MM.1S (cell line): ENCODE measurements at regions not wholly inside any gene's neighbourhood (a gene's known extent, or its start where the extent isn't known, plus 50 kb on each side); places are given as distances from the start of the nearest gene placed in this dataset.

Experiments used
- DNase-seq: peaks from one replicate; pipeline ENCODE4 v3.0.0-alpha.2; 2015
- H2AFZ ChIP-seq: fragments of 300-600 bp; sonication (generic); 2 replicates; pipeline ENCODE4 v1.6.0; 2016; ENCODE audit warnings: antibody characterized with exemption, low read length
- H3F3A ChIP-seq: fragments of 300-600 bp; sonication (generic); 2 replicates; pipeline ENCODE4 v1.6.1; 2016; ENCODE audit warnings: mild to moderate bottlenecking, antibody characterized with exemption, low read length, moderate library complexity, mixed read lengths; ENCODE audit not compliant: insufficient read depth
- H3K27ac ChIP-seq: fragments of 300-600 bp; sonication (generic); 2 replicates; pipeline ENCODE4 v1.5.1; 2016; ENCODE audit warnings: mild to moderate bottlenecking, low read length
- H3K27me3 ChIP-seq: fragments of 300-600 bp; sonication (generic); replicated peaks from 2 replicates; pipeline ENCODE4 v1.6.0; 2016; ENCODE audit warnings: low read length; ENCODE audit not compliant: insufficient read depth
- H3K36me3 ChIP-seq: fragments of 300-600 bp; sonication (generic); replicated peaks from 2 replicates; pipeline ENCODE4 v1.6.1; 2016; ENCODE audit warnings: mild to moderate bottlenecking, low read length, mixed read lengths; ENCODE audit not compliant: insufficient read depth
- H3K4me1 ChIP-seq: fragments of 300-600 bp; sonication (generic); 2 replicates; pipeline ENCODE4 v1.6.1; 2016; ENCODE audit warnings: low read length, mixed read lengths
- H3K4me2 ChIP-seq: fragments of 300-600 bp; sonication (generic); 2 replicates; pipeline ENCODE4 v1.6.0; 2016; ENCODE audit warnings: low read depth, low read length
- H3K4me3 ChIP-seq: fragments of 300-600 bp; sonication (generic); 2 replicates; pipeline ENCODE4 v1.5.1; 2016; ENCODE audit warnings: low read length, mixed read lengths
- H3K79me2 ChIP-seq: fragments of 300-600 bp; sonication (generic); 2 replicates; pipeline ENCODE4 v1.6.1; 2016; ENCODE audit warnings: mixed run types, low read length, mixed read lengths
- H3K9ac ChIP-seq: fragments of 300-600 bp; sonication (generic); 2 replicates; pipeline ENCODE4 v1.6.1; 2016; ENCODE audit warnings: low read length, mixed read lengths
- H3K9me2 ChIP-seq: fragments of 300-600 bp; sonication (generic); replicated peaks from 2 replicates; pipeline ENCODE4 v1.6.1; 2016; ENCODE audit warnings: mild to moderate bottlenecking, low read length, mixed read lengths; ENCODE audit not compliant: insufficient read depth
- H3K9me3 ChIP-seq: fragments of 300-600 bp; sonication (generic); replicated peaks from 2 replicates; pipeline ENCODE4 v1.6.1; 2016; ENCODE audit warnings: mild to moderate bottlenecking, low read length, mixed read lengths; ENCODE audit not compliant: insufficient read depth
- H4K20me1 ChIP-seq: fragments of 300-600 bp; sonication (generic); 2 replicates; pipeline ENCODE4 v1.6.1; 2016; ENCODE audit warnings: mild to moderate bottlenecking, low read length, moderate library complexity, mixed read lengths; ENCODE audit not compliant: insufficient read depth
- CTCF ChIP-seq: fragments of 300-600 bp; sonication (generic); IDR thresholded peaks from 2 replicates; pipeline ENCODE4 v1.5.1; 2016; ENCODE audit warnings: antibody characterized with exemption, low read length, mixed read lengths
- EZH2 ChIP-seq: fragments of 300-600 bp; sonication (generic); optimal IDR thresholded peaks from 2 replicates; pipeline ENCODE3; 2017; ENCODE audit warnings: low read depth, mild to moderate bottlenecking, antibody characterized with exemption, low read length, mixed read lengths
- EZH2phosphoT487 ChIP-seq: fragments of 300-600 bp; sonication (generic); IDR thresholded peaks from 2 replicates; pipeline ENCODE4 v1.6.1; 2018; ENCODE audit warnings: antibody characterized with exemption, low read length

- no peak for DNase-seq
- no peaks in the 10 kb centered on the region for H3K4me1 ChIP-seq
- peaks cover 4% of the 10 kb centered on the region; the same call in 1 of the 2 replicates for H3K27me3 ChIP-seq
- H3K36me3 ChIP-seq, result no peaks in the 10 kb centered on the region
- no peak overlapping the region for H3K27ac ChIP-seq
- H3K9ac ChIP-seq, result no peak overlapping the region
- no peaks in the 10 kb centered on the region for H3K79me2 ChIP-seq
- no peak overlapping the region for H3K4me3 ChIP-seq
- no peak overlapping the region for H3K4me2 ChIP-seq
- no peaks in the 10 kb centered on the region for H3K9me2 ChIP-seq
- H3F3A ChIP-seq, result no peaks in the 10 kb centered on the region
- H2AFZ ChIP-seq, result no peak overlapping the region
- H4K20me1 ChIP-seq, result no peaks in the 10 kb centered on the region
- no peaks in the 10 kb centered on the region for H3K9me3 ChIP-seq
- TF ChIP-seq EZH2, result no peak
- no peak for TF ChIP-seq EZH2phosphoT487
- no peak for TF ChIP-seq CTCF
Observed at GRCh38 chr11:62069374-62069773, 54.4 kb upstream of the INCENP start.

- Histone ChIP-seq H3K4me3 (no peak overlapping the region), H3K4me1 (no peaks in the 10 kb centered on the region), H3K27me3 (peaks cover 4% of the 10 kb centered on the region; the same call in 1 of the 2 replicates), H3F3A (no peaks in the 10 kb centered on the region), H3K9me3 (no peaks in the 10 kb centered on the region), H3K36me3 (no peaks in the 10 kb centered on the region), H3K27ac (no peak overlapping the region), H3K9ac (no peak overlapping the region), H3K79me2 (no peaks in the 10 kb centered on the region), H3K4me2 (no peak overlapping the region), H2AFZ (no peak overlapping the region), H4K20me1 (no peaks in the 10 kb centered on the region), H3K9me2 (no peaks in the 10 kb centered on the region)
- no peak for DNase-seq
- TF ChIP-seq EZH2, result no peak
- no peak for TF ChIP-seq EZH2phosphoT487
- no peak for TF ChIP-seq CTCF
Observed at GRCh38 chr11:62068730-62069129, 55.1 kb upstream of the INCENP start.

- Histone ChIP-seq H3K4me2 (no peak overlapping the region), H3K79me2 (no peaks in the 10 kb centered on the region), H3K27me3 (peaks cover 4% of the 10 kb centered on the region; the same call in 1 of the 2 replicates), H4K20me1 (no peaks in the 10 kb centered on the region), H2AFZ (no peak overlapping the region), H3K9me3 (no peaks in the 10 kb centered on the region), H3K9me2 (no peaks in the 10 kb centered on the region), H3K4me1 (no peaks in the 10 kb centered on the region), H3K4me3 (no peak overlapping the region), H3K9ac (no peak overlapping the region), H3K36me3 (no peaks in the 10 kb centered on the region), H3F3A (no peaks in the 10 kb centered on the region), H3K27ac (no peak overlapping the region)
- TF ChIP-seq CTCF (no peak), EZH2phosphoT487 (no peak), EZH2 (no peak)
- DNase-seq, result no peak
Observed at GRCh38 chr11:62067741-62068140, 56.1 kb upstream of the INCENP start.
